ENCODE measurements at regions not wholly inside any gene's neighbourhood (a gene's known extent, or its start where the extent isn't known, plus 50 kb on each side); places are given as distances from the start of the nearest gene placed in this dataset.

DNA sequence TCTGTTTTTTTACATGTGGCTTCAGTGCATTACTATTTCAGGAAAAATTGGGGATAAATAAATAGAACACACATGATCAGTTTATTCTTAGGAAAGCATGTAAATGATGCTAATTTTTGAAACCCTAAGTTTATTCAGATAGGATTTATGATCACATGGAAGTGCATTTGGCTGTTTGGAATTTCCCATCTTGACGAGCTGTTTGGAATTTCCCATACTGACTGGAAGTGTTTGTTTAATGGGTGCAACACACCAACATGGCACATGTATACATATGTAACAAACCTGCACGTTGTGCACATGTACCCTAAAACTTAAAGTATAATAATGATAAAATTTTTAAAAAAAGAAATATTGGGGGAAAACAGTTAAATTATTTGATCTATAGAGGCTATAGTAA is 79.5 kb downstream of the COL6A6 start:
- Mint-ChIP-seq H3K4me3 (no peak overlapping the region), H3K4me1 (ENCODE audit: low read depth) (no peaks in the 10 kb centered on the region), H3K27ac (no peak overlapping the region), H3K36me3 (ENCODE audit: low read depth) (no peaks in the 10 kb centered on the region), H3K9me3 (peaks cover 12% of the 10 kb centered on the region), H3K27me3 (ENCODE audit: insufficient read depth) (no peaks in the 10 kb centered on the region; the same call in 1 of the 2 replicates)
- no peak for DNase-seq
- TF ChIP-seq, protein P1, sequence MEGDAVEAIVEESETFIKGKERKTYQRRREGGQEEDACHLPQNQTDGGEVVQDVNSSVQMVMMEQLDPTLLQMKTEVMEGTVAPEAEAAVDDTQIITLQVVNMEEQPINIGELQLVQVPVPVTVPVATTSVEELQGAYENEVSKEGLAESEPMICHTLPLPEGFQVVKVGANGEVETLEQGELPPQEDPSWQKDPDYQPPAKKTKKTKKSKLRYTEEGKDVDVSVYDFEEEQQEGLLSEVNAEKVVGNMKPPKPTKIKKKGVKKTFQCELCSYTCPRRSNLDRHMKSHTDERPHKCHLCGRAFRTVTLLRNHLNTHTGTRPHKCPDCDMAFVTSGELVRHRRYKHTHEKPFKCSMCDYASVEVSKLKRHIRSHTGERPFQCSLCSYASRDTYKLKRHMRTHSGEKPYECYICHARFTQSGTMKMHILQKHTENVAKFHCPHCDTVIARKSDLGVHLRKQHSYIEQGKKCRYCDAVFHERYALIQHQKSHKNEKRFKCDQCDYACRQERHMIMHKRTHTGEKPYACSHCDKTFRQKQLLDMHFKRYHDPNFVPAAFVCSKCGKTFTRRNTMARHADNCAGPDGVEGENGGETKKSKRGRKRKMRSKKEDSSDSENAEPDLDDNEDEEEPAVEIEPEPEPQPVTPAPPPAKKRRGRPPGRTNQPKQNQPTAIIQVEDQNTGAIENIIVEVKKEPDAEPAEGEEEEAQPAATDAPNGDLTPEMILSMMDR (IDR thresholded peaks at IDR 0.05) = no peak

DNA sequence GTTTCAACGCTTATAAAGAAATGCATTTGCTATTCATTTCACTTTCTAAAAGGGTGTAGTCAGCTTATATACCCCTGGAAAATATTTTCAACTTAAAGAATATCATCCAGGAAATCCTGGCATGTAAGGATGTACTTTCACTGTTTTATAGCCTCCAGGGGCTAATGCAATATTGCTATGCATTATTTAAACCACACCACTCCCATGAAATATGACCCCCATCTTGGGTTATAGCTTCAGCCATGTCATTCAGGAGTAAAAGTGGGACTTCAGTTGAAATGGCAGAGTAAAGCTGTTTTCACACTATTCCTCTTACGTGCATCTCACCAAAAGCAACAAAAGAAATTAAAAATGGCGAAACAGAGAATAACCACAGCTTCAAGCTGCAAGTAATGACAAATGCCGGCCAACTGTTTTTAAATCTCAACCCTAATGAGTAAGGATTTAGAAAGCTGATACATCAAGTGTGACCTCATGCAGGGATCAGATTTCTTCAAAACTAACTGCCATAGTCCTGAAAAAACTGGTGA is 84.5 kb downstream of the COL6A6 start:
- H3K27ac Mint-ChIP-seq = no peak overlapping the region
- no peaks in the 10 kb centered on the region; the same call in 1 of the 2 replicates for H3K27me3 Mint-ChIP-seq (ENCODE audit: insufficient read depth)
- H3K4me1 Mint-ChIP-seq (ENCODE audit: low read depth) = no peaks in the 10 kb centered on the region
- peaks cover 15% of the 10 kb centered on the region for H3K9me3 Mint-ChIP-seq
- H3K36me3 Mint-ChIP-seq (ENCODE audit: low read depth) = no peaks in the 10 kb centered on the region
- DNase-seq = no peak
- no peak overlapping the region for H3K4me3 Mint-ChIP-seq
- TF ChIP-seq, protein P1 (IDR thresholded peaks at IDR 0.05) = no peak

DNA sequence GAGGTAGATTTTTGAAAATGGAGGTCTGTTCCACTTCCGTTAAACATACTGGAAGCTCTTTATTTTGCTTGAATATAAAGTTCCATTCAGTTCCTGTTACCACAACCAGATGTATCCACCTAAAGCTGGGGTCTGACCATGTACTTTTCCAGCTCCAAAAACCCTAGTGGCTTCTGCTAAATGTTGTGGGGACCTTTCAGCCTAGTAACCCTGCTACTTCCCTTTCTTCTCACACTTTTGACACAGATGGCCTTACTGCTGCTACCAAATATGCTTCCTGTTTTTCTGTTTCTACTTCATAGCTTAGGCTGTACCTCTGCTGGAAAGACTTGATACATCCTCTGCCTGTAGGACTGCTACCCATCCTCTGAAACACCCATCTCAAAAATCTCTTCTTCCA is 87.8 kb downstream of the COL6A6 start:
- Mint-ChIP-seq H3K4me1 (ENCODE audit: low read depth) (no peaks in the 10 kb centered on the region), H3K9me3 (peaks cover 29% of the 10 kb centered on the region), H3K4me3 (no peak overlapping the region), H3K27me3 (ENCODE audit: insufficient read depth) (no peaks in the 10 kb centered on the region), H3K27ac (no peak overlapping the region), H3K36me3 (ENCODE audit: low read depth) (no peaks in the 10 kb centered on the region)
- no peak for DNase-seq
- TF ChIP-seq, protein P1 (IDR thresholded peaks at IDR 0.05) = no peak

DNA sequence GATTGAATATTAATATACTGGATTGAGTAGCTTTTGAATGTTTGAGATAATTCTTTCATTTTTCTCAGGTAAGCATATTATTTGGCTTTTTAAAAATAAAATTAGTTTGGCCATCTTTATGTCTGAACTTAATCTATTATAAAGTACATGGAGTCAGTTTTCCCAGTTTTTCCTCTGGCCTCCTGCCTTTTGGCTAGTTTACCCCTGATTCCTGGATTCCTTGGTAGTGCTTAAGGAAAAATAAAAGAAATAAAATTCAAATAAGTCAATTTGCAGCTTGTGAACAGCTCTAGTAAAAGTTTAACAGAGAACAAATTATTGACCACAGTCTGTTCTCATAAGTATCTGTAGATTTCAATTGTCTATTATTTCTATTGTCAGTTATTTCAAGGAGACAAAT is 89.4 kb downstream of the COL6A6 start:
- Mint-ChIP-seq H3K36me3 (ENCODE audit: low read depth) (no peaks in the 10 kb centered on the region), H3K4me3 (no peak overlapping the region), H3K9me3 (peaks cover 30% of the 10 kb centered on the region), H3K27me3 (ENCODE audit: insufficient read depth) (no peaks in the 10 kb centered on the region; the same call in 1 of the 2 replicates), H3K4me1 (ENCODE audit: low read depth) (no peaks in the 10 kb centered on the region), H3K27ac (no peak overlapping the region)
- TF ChIP-seq, protein P1 (IDR thresholded peaks at IDR 0.05) = no peak
- DNase-seq = no peak

DNA sequence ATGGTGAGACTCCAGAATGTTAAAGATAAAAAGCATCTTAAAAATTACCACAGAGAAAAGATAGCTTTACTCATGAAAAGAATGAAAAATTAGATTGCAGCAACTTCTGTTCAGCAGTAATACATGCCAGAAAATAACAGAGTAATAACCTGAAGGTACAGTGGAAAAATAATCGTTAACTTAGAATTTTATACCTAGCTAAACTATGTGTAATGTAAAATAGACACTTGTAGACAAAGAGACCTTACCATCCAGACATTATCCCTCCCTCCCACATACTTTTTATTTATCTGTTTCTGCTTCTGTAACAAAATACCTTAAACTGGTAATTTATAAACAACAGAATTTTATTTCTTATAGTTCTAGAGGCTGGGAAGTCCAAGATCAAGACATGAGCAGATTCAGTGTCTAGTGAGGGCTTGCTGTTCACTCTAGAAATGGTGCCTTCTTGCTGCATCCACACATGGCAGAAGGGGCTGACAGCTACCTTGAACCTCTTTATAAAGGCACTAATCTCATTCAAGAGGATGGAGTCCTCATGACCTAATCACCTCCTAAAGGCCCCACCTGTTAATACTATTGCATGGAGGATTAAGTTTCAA is 90.7 kb downstream of the COL6A6 start:
- no peak overlapping the region for H3K27ac Mint-ChIP-seq

More for the DNA sequence above, 90.7 kb downstream of the COL6A6 start:
- TF ChIP-seq, protein P1 (IDR thresholded peaks at IDR 0.05) = no peak
- Mint-ChIP-seq H3K9me3 (peaks cover 32% of the 10 kb centered on the region), H3K36me3 (ENCODE audit: low read depth) (no peaks in the 10 kb centered on the region), H3K4me1 (ENCODE audit: low read depth) (no peaks in the 10 kb centered on the region), H3K27me3 (ENCODE audit: insufficient read depth) (no peaks in the 10 kb centered on the region; the same call in 1 of the 2 replicates), H3K4me3 (no peak overlapping the region)
- no peak for DNase-seq

All from HFFc6 (cell line).